ENCODE measurements at regions not wholly inside any gene's neighbourhood (a gene's known extent, or its start where the extent isn't known, plus 50 kb on each side); places are given as distances from the start of the nearest gene placed in this dataset.

GRCh38 chr12:93199831-93200236 lies 177.9 kb upstream of the NUDT4 start (continued):
- TF ChIP-seq ZNF843 (tag by site-specific recombination; IDR thresholded peaks at IDR 0.05): peak; percentile 70; the same call in 1 of the 2 replicates
- no peak for TF ChIP-seq ZNF433 (tag by site-specific recombination; IDR thresholded peaks at IDR 0.05; ENCODE audit: low read depth)
- TF ChIP-seq ZNF558 (tag by site-specific recombination; IDR thresholded peaks at IDR 0.05): 0 out of 2 replicates have a peak, but pooled peaks have one; percentile 31
- TF ChIP-seq ZNF398 (tag by site-specific recombination; IDR thresholded peaks at IDR 0.05): peak; percentile 8; the same call in 1 of the 2 replicates
- no peak for TF ChIP-seq ZNF621 (tag by site-specific recombination; IDR thresholded peaks at IDR 0.05)
- TF ChIP-seq ZBTB1 (tag by site-specific recombination; IDR thresholded peaks at IDR 0.05): no peak
- no peak for TF ChIP-seq ZNF707 (tag by site-specific recombination; IDR thresholded peaks at IDR 0.05)
- peak; percentile 43; the same call in 1 of the 2 replicates for TF ChIP-seq ZXDB (tag by site-specific recombination; IDR thresholded peaks at IDR 0.05)
- no peak for TF ChIP-seq REPIN1 (tag by site-specific recombination; IDR thresholded peaks at IDR 0.05; ENCODE audit: low read depth)
- TF ChIP-seq HOXC10 (CRISPR knock-in tag; IDR thresholded peaks at IDR 0.05): no peak

- CTCF ChIA-PET: interaction anchor here (1.1 kb wide), 1 partner anchor 173 kb away, joined by 3 read pairs; no protein-coding TSS in a partner anchor
- Histone ChIP-seq H3K4me3 (ENCODE audit: low read depth, low read length) (no peak overlapping the region), H3K4me1 (ENCODE audit: control insufficient read depth, insufficient read depth, low read length) (peaks cover 11% of the 10 kb centered on the region), H3K27ac (ENCODE audit: extremely low read depth, low read depth, low read length) (no peak overlapping the region), H3K9me3 (ENCODE audit: control insufficient read depth, insufficient read depth, low read depth, low read length) (no peaks in the 10 kb centered on the region), H3K36me3 (ENCODE audit: control insufficient read depth in 2 of 2, insufficient read depth in 1 of 2, low read length in 2 of 2) (no peaks in the 10 kb centered on the region)
- POLR2A ChIA-PET: no interaction called here
- TF ChIP-seq BCL11B (tag by site-specific recombination; IDR thresholded peaks at IDR 0.05; ENCODE audit: low read depth): no peak
- no peak for TF ChIP-seq ZNF707 (tag by site-specific recombination; IDR thresholded peaks at IDR 0.05)
- TF ChIP-seq ZNF501 (tag by site-specific recombination; IDR thresholded peaks at IDR 0.05): no peak
- TF ChIP-seq INSM2 (tag by site-specific recombination; IDR thresholded peaks at IDR 0.05): no peak
- TF ChIP-seq TCF7L2 (IDR thresholded peaks at IDR 0.05; ENCODE audit: borderline replicate concordance, low read depth, low read length): 0 out of 2 replicates have a peak, but pooled peaks have one; percentile 9
- TF ChIP-seq ZNF132 (tag by site-specific recombination; IDR thresholded peaks at IDR 0.05; ENCODE audit: borderline replicate concordance): no peak
- no peak for TF ChIP-seq ZFHX2 (tag by site-specific recombination; conservative IDR thresholded peaks at IDR 0.05)
Observed at GRCh38 chr12:93200291-93200917, 177.3 kb upstream of the NUDT4 start.

GRCh38 chr12:93201990-93202389 lies 175.7 kb upstream of the NUDT4 start:
- ChIA-PET CTCF (no interaction called here), POLR2A (interaction anchor here (0.8 kb wide), 1 partner anchor 81 kb away, joined by 7 read pairs; no protein-coding TSS in a partner anchor)
- no peaks in the 10 kb centered on the region for H3K9me3 ChIP-seq (ENCODE audit: control insufficient read depth, insufficient read depth, low read depth, low read length)
- H3K4me3 ChIP-seq (ENCODE audit: low read depth, low read length): no peak overlapping the region
- no peaks in the 10 kb centered on the region for H3K36me3 ChIP-seq (ENCODE audit: control insufficient read depth in 2 of 2, insufficient read depth in 1 of 2, low read length in 2 of 2)
- no peak overlapping the region for H3K27ac ChIP-seq (ENCODE audit: extremely low read depth, low read depth, low read length)
- peaks cover 11% of the 10 kb centered on the region for H3K4me1 ChIP-seq (ENCODE audit: control insufficient read depth, insufficient read depth, low read length)
- TF ChIP-seq ZNF26 (tag by site-specific recombination; IDR thresholded peaks at IDR 0.05) (no peak), ZNF843 (tag by site-specific recombination; IDR thresholded peaks at IDR 0.05) (no peak), ZNF596 (tag by site-specific recombination; IDR thresholded peaks at IDR 0.05) (no peak), HOXA7 (CRISPR knock-in tag; IDR thresholded peaks at IDR 0.05; ENCODE audit: borderline replicate concordance) (no peak), CTCF (tag by site-specific recombination; IDR thresholded peaks at IDR 0.05) (no peak), ZNF692 (tag by site-specific recombination; IDR thresholded peaks at IDR 0.05) (no peak), ZNF623 (tag by site-specific recombination; IDR thresholded peaks at IDR 0.05) (no peak), ZNF629 (tag by site-specific recombination; IDR thresholded peaks at IDR 0.05) (no peak)

Measured in HEK293 (cell line).